Natural killer cell (primary cell): ENCODE measurements at regions not wholly inside any gene's neighbourhood (a gene's known extent, or its start where the extent isn't known, plus 50 kb on each side); places are given as distances from the start of the nearest gene placed in this dataset.

ENCODE experiments used
- ATAC-seq, 3 donors: fragments of 150-1000 bp in 2 of 3; fragments of 200-7000 bp in 1 of 3; cut with Tn5 transposase; 1 replicate in 1 of 3; 2 replicates in 2 of 3; pipeline ENCODE4 v1.10.0; 2021; ENCODE audit warnings: mild to moderate bottlenecking in 2 of 3, moderate library complexity in 2 of 3
- DNase-seq, 2 donors: peaks; one replicate each; pipeline versions ENCODE4 v3.0.0 to v3.0.0-alpha.2; 2013 to 2021; ENCODE audit warnings: mixed read lengths in 1 of 2
- H3K27ac ChIP-seq: one replicate; pipeline ENCODE4 v1.5.1; 2013; ENCODE audit warnings: mild to moderate bottlenecking, low read length
- H3K27me3 ChIP-seq: one replicate; pipeline ENCODE4 v1.6.1; 2013; ENCODE audit warnings: low read length; ENCODE audit not compliant: control insufficient read depth, insufficient read depth
- H3K36me3 ChIP-seq: one replicate; pipeline ENCODE4 v1.6.1; 2013; ENCODE audit warnings: low read length; ENCODE audit not compliant: control insufficient read depth, insufficient read depth
- H3K4me1 ChIP-seq: one replicate; pipeline ENCODE4 v1.6.1; 2013; ENCODE audit warnings: low read length; ENCODE audit not compliant: control insufficient read depth, insufficient read depth
- H3K4me3 ChIP-seq: one replicate; pipeline ENCODE4 v1.5.1; 2013; ENCODE audit warnings: low read length
- H3K9me3 ChIP-seq: one replicate; pipeline ENCODE4 v1.6.1; 2013; ENCODE audit warnings: low read length; ENCODE audit not compliant: control insufficient read depth, insufficient read depth
- H3K27ac Mint-ChIP-seq, 2 donors: one replicate each; pipeline ENCODE4 v1.8.0; 2022; ENCODE audit warnings: mild to moderate bottlenecking in 2 of 2, mixed read lengths in 2 of 2, moderate library complexity in 1 of 2
- H3K27me3 Mint-ChIP-seq, 2 donors: one replicate each; pipeline ENCODE4 v1.8.0; 2022; ENCODE audit warnings: low read depth in 2 of 2, mixed read lengths in 2 of 2
- H3K36me3 Mint-ChIP-seq: one replicate; pipeline ENCODE4 v1.8.0; 2022; ENCODE audit warnings: mixed read lengths
- H3K4me1 Mint-ChIP-seq, 2 donors: one replicate each; pipeline ENCODE4 v1.8.0; 2022; ENCODE audit warnings: mixed read lengths in 2 of 2
- H3K4me3 Mint-ChIP-seq: one replicate; pipeline ENCODE4 v1.8.0; 2022; ENCODE audit warnings: mild to moderate bottlenecking, moderate library complexity, mixed read lengths
- H3K9me3 Mint-ChIP-seq, 2 donors: one replicate each; pipeline ENCODE4 v1.8.0; 2022; ENCODE audit warnings: mixed read lengths in 2 of 2
- WGBS: methylation state at CpG from one replicate; pipeline ENCODE4 v1.1.7; 2013; ENCODE audit warnings: missing lambda C conversion rate; ENCODE audit not compliant: insufficient coverage; 5-methylcytosine and 5-hydroxymethylcytosine counted together
- intact Hi-C: fragments of 100-400 bp; cut with micrococcal nuclease; formaldehyde crosslinking; loops from one replicate; pipeline ENCODE4 v1.14.2; 2022
- TF ChIP-seq, protein P1 (sequence below): fragments of 200-600 bp; IDR thresholded peaks from one replicate; pipeline ENCODE4 v1.8.0; 2022; ENCODE audit warnings: antibody characterized with exemption

- no peaks in the 10 kb centered on the region for H3K4me1 ChIP-seq
- ATAC-seq (no peak), DNase-seq (no peak)
- H3K4me3 ChIP-seq = no peak overlapping the region
- TF ChIP-seq, protein P1, sequence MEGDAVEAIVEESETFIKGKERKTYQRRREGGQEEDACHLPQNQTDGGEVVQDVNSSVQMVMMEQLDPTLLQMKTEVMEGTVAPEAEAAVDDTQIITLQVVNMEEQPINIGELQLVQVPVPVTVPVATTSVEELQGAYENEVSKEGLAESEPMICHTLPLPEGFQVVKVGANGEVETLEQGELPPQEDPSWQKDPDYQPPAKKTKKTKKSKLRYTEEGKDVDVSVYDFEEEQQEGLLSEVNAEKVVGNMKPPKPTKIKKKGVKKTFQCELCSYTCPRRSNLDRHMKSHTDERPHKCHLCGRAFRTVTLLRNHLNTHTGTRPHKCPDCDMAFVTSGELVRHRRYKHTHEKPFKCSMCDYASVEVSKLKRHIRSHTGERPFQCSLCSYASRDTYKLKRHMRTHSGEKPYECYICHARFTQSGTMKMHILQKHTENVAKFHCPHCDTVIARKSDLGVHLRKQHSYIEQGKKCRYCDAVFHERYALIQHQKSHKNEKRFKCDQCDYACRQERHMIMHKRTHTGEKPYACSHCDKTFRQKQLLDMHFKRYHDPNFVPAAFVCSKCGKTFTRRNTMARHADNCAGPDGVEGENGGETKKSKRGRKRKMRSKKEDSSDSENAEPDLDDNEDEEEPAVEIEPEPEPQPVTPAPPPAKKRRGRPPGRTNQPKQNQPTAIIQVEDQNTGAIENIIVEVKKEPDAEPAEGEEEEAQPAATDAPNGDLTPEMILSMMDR = no peak
- H3K9me3 ChIP-seq = no peaks in the 10 kb centered on the region
- WGBS = no CpG with 5 or more reads among the region's 1 CpG
- H3K27me3 ChIP-seq = no peaks in the 10 kb centered on the region
- intact Hi-C loops = no loop called here
- H3K36me3 ChIP-seq = no peaks in the 10 kb centered on the region
- Mint-ChIP-seq H3K4me3 (no peak overlapping the region), H3K4me1 (no peaks in the 10 kb centered on the region), H3K9me3 (peaks cover 4 to 8% of the 10 kb centered on the region in 2 donors), H3K27ac (no peak overlapping the region), H3K27me3 (no peaks in the 10 kb centered on the region), H3K36me3 (no peaks in the 10 kb centered on the region)
- H3K27ac ChIP-seq = no peak overlapping the region
These were observed 469.4 kb downstream of the FOXG1 start for GRCh38 chr14:29235991-29236390.

- H3K4me3 Mint-ChIP-seq = no peak overlapping the region
These were observed 469.8 kb downstream of the FOXG1 start for GRCh38 chr14:29236401-29236800.

DNA sequence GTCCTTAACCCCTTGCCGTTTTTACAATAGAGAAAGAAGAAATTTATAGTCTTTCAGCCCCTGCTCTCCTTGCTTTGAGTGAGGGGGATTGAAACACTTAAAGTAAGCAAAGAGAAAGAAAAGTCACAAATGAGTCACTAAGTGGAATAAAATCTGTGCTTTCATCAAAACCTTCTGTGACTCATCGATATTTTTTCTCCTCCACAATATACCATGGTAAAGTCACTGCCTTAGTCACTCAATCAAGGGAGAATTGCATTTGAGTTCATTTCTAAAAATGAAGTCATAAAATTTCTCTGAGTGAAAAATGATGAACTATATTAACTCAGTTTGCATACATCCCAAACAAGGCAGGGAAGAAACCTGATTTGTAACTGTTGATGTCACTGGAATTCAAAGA, 470.3 kb downstream of the FOXG1 start:
- Mint-ChIP-seq H3K27ac (no peak overlapping the region), H3K27me3 (no peaks in the 10 kb centered on the region), H3K9me3 (peaks cover 3 to 8% of the 10 kb centered on the region in 2 donors), H3K4me1 (no peaks in the 10 kb centered on the region), H3K36me3 (no peaks in the 10 kb centered on the region), H3K4me3 (no peak overlapping the region)
- Histone ChIP-seq H3K9me3 (no peaks in the 10 kb centered on the region), H3K4me3 (no peak overlapping the region), H3K36me3 (no peaks in the 10 kb centered on the region), H3K27ac (no peak overlapping the region), H3K27me3 (no peaks in the 10 kb centered on the region), H3K4me1 (no peaks in the 10 kb centered on the region)
- no CpG with 5 or more reads among the region's 2 CpGs for WGBS
- DNase-seq (no peak), ATAC-seq (no peak)
- intact Hi-C loops = no loop called here
- TF ChIP-seq, protein P1 = no peak

More at GRCh38 chr14:29236401-29236800, 469.8 kb downstream of the FOXG1 start:
- Mint-ChIP-seq H3K4me1 (no peaks in the 10 kb centered on the region), H3K36me3 (no peaks in the 10 kb centered on the region), H3K27ac (no peak overlapping the region), H3K27me3 (no peaks in the 10 kb centered on the region), H3K9me3 (peaks cover 3 to 8% of the 10 kb centered on the region in 2 donors)
- intact Hi-C loops = no loop called here
- TF ChIP-seq, protein P1 = no peak
- DNase-seq = no peak
- no peak for ATAC-seq
- no peaks in the 10 kb centered on the region for H3K27me3 ChIP-seq
- no peaks in the 10 kb centered on the region for H3K9me3 ChIP-seq
- H3K4me1 ChIP-seq = no peaks in the 10 kb centered on the region
- H3K27ac ChIP-seq = no peak overlapping the region
- H3K4me3 ChIP-seq = no peak overlapping the region
- no peaks in the 10 kb centered on the region for H3K36me3 ChIP-seq

GRCh38 chr14:29240066-29240465, 473.5 kb downstream of the FOXG1 start:
- Histone ChIP-seq H3K27me3 (no peaks in the 10 kb centered on the region), H3K4me3 (no peak overlapping the region), H3K27ac (no peak overlapping the region), H3K36me3 (no peaks in the 10 kb centered on the region), H3K4me1 (no peaks in the 10 kb centered on the region), H3K9me3 (peaks cover 2% of the 10 kb centered on the region)
- ATAC-seq = no peak
- Mint-ChIP-seq H3K9me3 (peaks cover 8 to 13% of the 10 kb centered on the region in 2 donors), H3K27me3 (no peaks in the 10 kb centered on the region), H3K27ac (no peak overlapping the region), H3K4me3 (no peak overlapping the region), H3K4me1 (no peaks in the 10 kb centered on the region), H3K36me3 (peaks cover 4% of the 10 kb centered on the region)
- no peak for DNase-seq
- WGBS = 100% methylated on average over 2 of the region's 3 CpGs
- TF ChIP-seq, protein P1 = no peak
- intact Hi-C loops = no loop called here
